SK-N-SH (cell line): ENCODE measurements at regions not wholly inside any gene's neighbourhood (a gene's known extent, or its start where the extent isn't known, plus 50 kb on each side); places are given as distances from the start of the nearest gene placed in this dataset.

ENCODE experiments used
- CTCF ChIA-PET: fragments of 300-600, 350-600 bp; formaldehyde crosslinking; extraction: SDS; loops from one replicate; lab custom pipeline; 2021; lab: Yijun Ruan, JAX
- POLR2A ChIA-PET: fragments of 350-600 bp; sonication (Branson Sonifier 250); formaldehyde crosslinking; extraction: SDS; loops from one replicate; lab custom pipeline; 2020; ENCODE audit warnings: antibody characterized with exemption, inconsistent platforms; lab: Yijun Ruan, JAX
- DNase-seq: peaks from one replicate; pipeline ENCODE4 v3.0.0; 2012
- H2AFZ ChIP-seq: fragments of 200-600 bp; sonication (generic); 2 replicates; pipeline ENCODE4 v1.8.1; 2016; ENCODE audit warnings: antibody characterized with exemption, mild to moderate bottlenecking, low read depth
- H3F3A ChIP-seq: fragments of 200-600 bp; sonication (generic); replicated peaks from 2 replicates; pipeline ENCODE3; 2016; ENCODE audit warnings: antibody characterized with exemption, mild to moderate bottlenecking; ENCODE audit not compliant: insufficient read depth
- H3K27ac ChIP-seq, 2 experiments: fragments of 200-500 bp in 1 of 2; fragments of 200-600 bp in 1 of 2; sonication (Bioruptor generic) in 1 of 2; sonication (generic), shearing (Covaris generic) in 1 of 2; 2 replicates each; pipeline versions ENCODE4 v1.5.1 to v1.6.1; 2014 to 2016; ENCODE audit warnings: low read depth in 2 of 2, inconsistent platforms in 1 of 2, low read length in 1 of 2, mild to moderate bottlenecking in 1 of 2, mixed read lengths in 1 of 2
- H3K27me3 ChIP-seq: fragments of 200-600 bp; sonication (generic), shearing (Covaris generic); 2 replicates; pipeline ENCODE4 v1.6.1; 2016; ENCODE audit warnings: mixed run types; ENCODE audit not compliant: insufficient read depth
- H3K36me3 ChIP-seq, 2 experiments: fragments of 200-500 bp in 1 of 2; fragments of 200-600 bp in 1 of 2; sonication (Bioruptor generic) in 1 of 2; sonication (generic) in 1 of 2; replicated peaks in 1 of 2; 2 replicates each; pipeline versions ENCODE3 to v1.5.1; 2014 to 2016; ENCODE audit warnings: low read length in 1 of 2, mild to moderate bottlenecking in 1 of 2; ENCODE audit not compliant: insufficient read depth in 2 of 2, control insufficient read depth in 1 of 2
- H3K4me1 ChIP-seq, 2 experiments: fragments of 200-500 bp in 1 of 2; fragments of 200-600 bp in 1 of 2; sonication (Bioruptor generic) in 1 of 2; sonication (generic), shearing (Covaris generic) in 1 of 2; 2 replicates each; pipeline versions ENCODE4 v1.5.1 to v1.6.1; 2014 to 2016; ENCODE audit warnings: low read depth in 1 of 2, low read length in 1 of 2, mixed run types in 1 of 2; ENCODE audit not compliant: insufficient read depth in 2 of 2, control insufficient read depth in 1 of 2
- H3K4me2 ChIP-seq: fragments of 200-600 bp; sonication (generic), shearing (Covaris generic); 2 replicates; pipeline ENCODE4 v1.6.1; 2017; ENCODE audit warnings: mixed run types
- H3K4me3 ChIP-seq, 2 experiments: fragments of 200-500 bp in 1 of 2; fragments of 200-600 bp in 1 of 2; sonication (Bioruptor generic) in 1 of 2; sonication (generic), shearing (Covaris generic) in 1 of 2; 2 replicates each; pipeline versions ENCODE4 v1.5.1 to v1.8.1; 2014 to 2016; ENCODE audit warnings: low read depth in 2 of 2, inconsistent platforms in 1 of 2, low read length in 1 of 2, mild to moderate bottlenecking in 1 of 2, mixed read lengths in 1 of 2, moderate library complexity in 1 of 2
- H3K79me2 ChIP-seq: fragments of 200-600 bp; sonication (generic); 2 replicates; pipeline ENCODE4 v1.8.1; 2017; ENCODE audit warnings: mild to moderate bottlenecking; ENCODE audit not compliant: insufficient read depth
- H3K9ac ChIP-seq: fragments of 200-600 bp; sonication (generic); 2 replicates; pipeline ENCODE4 v1.6.1; 2017; ENCODE audit warnings: mixed run types
- H3K9me2 ChIP-seq: fragments of 200-600 bp; sonication (generic); 2 replicates; pipeline ENCODE4 v1.6.1; 2017; ENCODE audit warnings: mixed run types
- H3K9me3 ChIP-seq: fragments of 200-600 bp; sonication (generic); 2 replicates; pipeline ENCODE4 v1.6.1; 2017; ENCODE audit warnings: mixed run types, mild to moderate bottlenecking, moderate library complexity
- H4K20me1 ChIP-seq: fragments of 200-600 bp; sonication (generic); 2 replicates; pipeline ENCODE4 v1.6.1; 2017; ENCODE audit warnings: mild to moderate bottlenecking, mixed run types; ENCODE audit not compliant: insufficient read depth
- CTCF ChIP-seq: fragments of 200-600 bp; sonication (generic); IDR thresholded peaks from 2 replicates; pipeline ENCODE4 v1.6.1; 2017; ENCODE audit warnings: antibody characterized with exemption, mild to moderate bottlenecking, moderate library complexity
- EZH2phosphoT487 ChIP-seq: fragments of 200-600 bp; sonication (generic); IDR thresholded peaks from 2 replicates; pipeline ENCODE4 v1.6.1; 2017; ENCODE audit warnings: low read depth, mixed run types, mild to moderate bottlenecking, antibody characterized with exemption, moderate library complexity, borderline replicate concordance
- GATA2 ChIP-seq: sonication (generic); formaldehyde crosslinking; IDR thresholded peaks from 2 replicates; pipeline ENCODE4 v1.5.0; 2020; ENCODE audit warnings: mild to moderate bottlenecking, missing genetic modification reagents
- IRF3 ChIP-seq: fragments of 150-350 bp; IDR thresholded peaks from 2 replicates; pipeline ENCODE4 v1.6.1; 2016; ENCODE audit warnings: mild to moderate bottlenecking, low read depth, low read length
- MAX ChIP-seq: IDR thresholded peaks from 2 replicates; pipeline ENCODE4 v1.4.0; 2012; ENCODE audit warnings: low read depth
- RAD21 ChIP-seq: IDR thresholded peaks from 2 replicates; pipeline ENCODE4 v1.6.1; 2012; ENCODE audit warnings: mild to moderate bottlenecking, low read length
- RCOR1 ChIP-seq: fragments of 150-350 bp; IDR thresholded peaks from 2 replicates; pipeline ENCODE4 v1.6.1; 2017; ENCODE audit warnings: antibody characterized with exemption, low read length
- REST ChIP-seq: IDR thresholded peaks from 2 replicates; pipeline ENCODE4 v1.6.1; 2012; ENCODE audit warnings: mild to moderate bottlenecking, low read depth, low read length, moderate library complexity
- RFX5 ChIP-seq: IDR thresholded peaks from 2 replicates; pipeline ENCODE4 v1.6.1; 2012; ENCODE audit warnings: mild to moderate bottlenecking, improper control_type of control experiment, low read length
- RXRA ChIP-seq: IDR thresholded peaks from 2 replicates; pipeline ENCODE4 v1.4.0; 2012; ENCODE audit warnings: low read depth, mild to moderate bottlenecking, borderline replicate concordance
- TAF1 ChIP-seq: IDR thresholded peaks from 2 replicates; pipeline ENCODE4 v1.6.1; 2012; ENCODE audit warnings: low read depth, mild to moderate bottlenecking, low read length, moderate library complexity, borderline replicate concordance
- TCF12 ChIP-seq: IDR thresholded peaks from 2 replicates; pipeline ENCODE4 v1.4.0; 2012
- TEAD4 ChIP-seq: IDR thresholded peaks from 2 replicates; pipeline ENCODE4 v1.4.0; 2012; ENCODE audit warnings: mild to moderate bottlenecking, borderline replicate concordance; ENCODE audit not compliant: insufficient read depth
- USF2 ChIP-seq: fragments of 150-350 bp; IDR thresholded peaks from 2 replicates; pipeline ENCODE4 v1.6.1; 2017; ENCODE audit warnings: antibody characterized with exemption, low read length, low read depth, borderline replicate concordance
- YY1 ChIP-seq: IDR thresholded peaks from 2 replicates; pipeline ENCODE4 v1.4.0; 2012; ENCODE audit warnings: low read depth, mild to moderate bottlenecking
- ZBTB33 ChIP-seq: IDR thresholded peaks from 2 replicates; pipeline ENCODE4 v1.4.0; 2012; ENCODE audit warnings: low read depth, borderline replicate concordance

GRCh38 chr2:146444085-146444484 lies 1400.7 kb upstream of the ACVR2A start (continued):
- TF ChIP-seq ZBTB33 (no peak), CTCF (no peak), RXRA (no peak)

- no peak overlapping the region for H3K4me2 ChIP-seq
- no peaks in the 10 kb centered on the region for H3K79me2 ChIP-seq
- H3K9me2 ChIP-seq = no peaks in the 10 kb centered on the region
- no peak for DNase-seq
- no peaks in the 10 kb centered on the region for H3K9me3 ChIP-seq
- ChIA-PET CTCF (no interaction called here), POLR2A (no interaction called here)
- TF ChIP-seq YY1 (no peak), EZH2phosphoT487 (no peak), REST (no peak), RFX5 (no peak), IRF3 (no peak), TEAD4 (no peak), TAF1 (no peak), USF2 (no peak), MAX (no peak), GATA2 (CRISPR knock-in tag) (no peak), RAD21 (no peak), TCF12 (no peak), RCOR1 (no peak)
- no peak overlapping the region for H3K27ac ChIP-seq
- no peaks in the 10 kb centered on the region for H3K36me3 ChIP-seq
- no peaks in the 10 kb centered on the region for H3K4me1 ChIP-seq
- H3K9ac ChIP-seq = no peak overlapping the region
- H2AFZ ChIP-seq = no peak overlapping the region
- H3K4me3 ChIP-seq = no peak overlapping the region
- H3F3A ChIP-seq = no peaks in the 10 kb centered on the region
- no peaks in the 10 kb centered on the region for H4K20me1 ChIP-seq
- no peaks in the 10 kb centered on the region for H3K27me3 ChIP-seq
Measured at GRCh38 chr2:146438246-146438645, 1406.6 kb upstream of the ACVR2A start.
